A549 (cell line): ENCODE measurements at regions not wholly inside any gene's neighbourhood (a gene's known extent, or its start where the extent isn't known, plus 50 kb on each side); places are given as distances from the start of the nearest gene placed in this dataset.

Experiments used
- ATAC-seq, 2 experiments: fragments of 200-7000 bp in 1 of 2; fragments of >200 bp in 1 of 2; cut with Nextera tagmentation in 1 of 2; cut with Tn5 transposase in 1 of 2; 3 replicates each; pipeline versions ENCODE4 v1.8.0 to v1.9.1; 2018 to 2020; ENCODE audit warnings: mild to moderate bottlenecking in 1 of 2, moderate library complexity in 1 of 2
- CTCF ChIA-PET: fragments of 300-600 bp; sonication (Branson Sonifier 250); formaldehyde crosslinking; extraction: SDS; loops from one replicate; lab custom pipeline; 2021; ENCODE audit warnings: antibody characterized with exemption, inconsistent platforms; lab: Yijun Ruan, JAX
- POLR2A ChIA-PET: fragments of 350-600 bp; formaldehyde crosslinking; extraction: SDS; loops from one replicate; lab custom pipeline; 2021; ENCODE audit warnings: antibody characterized with exemption, inconsistent platforms; lab: Yijun Ruan, JAX
- DNase-seq, 2 experiments: peaks; one replicate each; pipeline versions ENCODE4 v3.0.0 to v3.0.0-alpha.2; 2011 to 2016; ENCODE audit warnings: low read depth in 1 of 2, low spot score in 1 of 2
- FAIRE-seq: peaks from 2 replicates; lab custom pipeline; 2011; peaks lifted over from hg19 to GRCh38; lab: Jason Lieb, UNC
- H3K27ac ChIP-seq, 2 experiments: fragments of >200 bp; sonication (Bioruptor Twin); formaldehyde crosslinking; 3 replicates each; pipeline ENCODE4 v1.5.1; 2016 to 2017
- H3K4me1 ChIP-seq: fragments of >200 bp; sonication (Bioruptor Twin); formaldehyde crosslinking; 3 replicates; pipeline ENCODE4 v1.6.1; 2016
- H3K4me2 ChIP-seq: fragments of >200 bp; sonication (Bioruptor Twin); formaldehyde crosslinking; 3 replicates; pipeline ENCODE4 v1.6.1; 2016
- H3K4me3 ChIP-seq: fragments of >200 bp; sonication (Bioruptor Twin); formaldehyde crosslinking; 3 replicates; pipeline ENCODE4 v1.5.1; 2016
- H3K9me3 ChIP-seq: fragments of >200 bp; sonication (Bioruptor Twin); formaldehyde crosslinking; 3 replicates; pipeline ENCODE4 v1.6.1; 2016
- BHLHE40 ChIP-seq: IDR thresholded peaks from 2 replicates; pipeline ENCODE4 v1.6.1; 2012; ENCODE audit warnings: low read depth, low read length, inconsistent platforms
- CBX2 ChIP-seq: fragments of 200-600 bp; sonication (generic); IDR thresholded peaks from 2 replicates; pipeline ENCODE4 v1.6.1; 2016; ENCODE audit warnings: low read depth, mild to moderate bottlenecking, borderline replicate concordance
- CBX8 ChIP-seq: fragments of 200-600 bp; sonication (generic); IDR thresholded peaks from 2 replicates; pipeline ENCODE4 v1.6.1; 2016
- CEBPB ChIP-seq, 2 experiments: fragments of >200 bp in 1 of 2; sonication (Bioruptor Twin) in 1 of 2; formaldehyde crosslinking in 1 of 2; IDR thresholded peaks; 2 replicates each; pipeline ENCODE4 v1.6.1; 2012 to 2016
- CHD2 ChIP-seq: fragments of 150-350 bp; IDR thresholded peaks from 2 replicates; pipeline ENCODE4 v1.6.1; 2014; ENCODE audit warnings: low read length; ENCODE audit not compliant: partially characterized antibody
- EHMT2 ChIP-seq: fragments of 200-600 bp; sonication (generic); IDR thresholded peaks from 2 replicates; pipeline ENCODE4 v1.6.1; 2016; ENCODE audit warnings: antibody characterized with exemption, low read depth, mild to moderate bottlenecking, moderate library complexity
- FOXS1 ChIP-seq: fragments of 250-450 bp; sonication (Bioruptor Pico); IDR thresholded peaks from 2 replicates; pipeline ENCODE4 v1.5.0; 2020; ENCODE audit warnings: mild to moderate bottlenecking, moderate library complexity
- HDAC2 ChIP-seq: fragments of 200-600 bp; sonication (generic); IDR thresholded peaks from 2 replicates; pipeline ENCODE4 v1.6.1; 2016
- HOXB5 ChIP-seq: fragments of 250-450 bp; sonication (Bioruptor Pico); IDR thresholded peaks from 2 replicates; pipeline ENCODE4 v1.5.0; 2020; ENCODE audit warnings: mild to moderate bottlenecking, moderate library complexity
- JUN ChIP-seq, 2 experiments: fragments of >200 bp; sonication (Bioruptor Twin); formaldehyde crosslinking; IDR thresholded peaks; 2 replicates in 1 of 2; 3 replicates in 1 of 2; pipeline ENCODE4 v1.6.1; 2016 to 2017
- MAFK ChIP-seq: fragments of 450-650 bp; IDR thresholded peaks from 2 replicates; pipeline ENCODE4 v1.6.1; 2014; ENCODE audit not compliant: partially characterized antibody
- MAZ ChIP-seq: fragments of 150-350 bp; IDR thresholded peaks from 2 replicates; pipeline ENCODE4 v1.6.1; 2014; ENCODE audit warnings: antibody characterized with exemption, low read depth, low read length, borderline replicate concordance
- NR3C1 ChIP-seq: fragments of >200 bp; sonication (Bioruptor Twin); formaldehyde crosslinking; IDR thresholded peaks from 3 replicates; pipeline ENCODE4 v1.6.1; 2017
- RARB ChIP-seq: fragments of 250-450 bp; sonication (Bioruptor Pico); IDR thresholded peaks from 2 replicates; pipeline ENCODE4 v1.8.0; 2021; ENCODE audit warnings: mild to moderate bottlenecking, moderate library complexity
- SMC3 ChIP-seq: fragments of >200 bp; sonication (Bioruptor Twin); formaldehyde crosslinking; IDR thresholded peaks from 3 replicates; pipeline ENCODE4 v1.6.1; 2018; ENCODE audit warnings: inconsistent platforms
- SREBF2 ChIP-seq: fragments of 450-650 bp; IDR thresholded peaks from 2 replicates; pipeline ENCODE4 v1.6.1; 2014; ENCODE audit warnings: mild to moderate bottlenecking, moderate library complexity
- TFCP2L1 ChIP-seq: fragments of 250-450 bp; sonication (Bioruptor Pico); IDR thresholded peaks from 2 replicates; pipeline ENCODE4 v1.5.0; 2021; ENCODE audit warnings: mild to moderate bottlenecking
- TP53 ChIP-seq: fragments of 250-450 bp; sonication (Bioruptor Pico); IDR thresholded peaks from 2 replicates; pipeline ENCODE4 v1.5.0; 2021; ENCODE audit warnings: mild to moderate bottlenecking, moderate library complexity
- ZNF302 ChIP-seq: fragments of 250-450 bp; sonication (Bioruptor Pico); IDR thresholded peaks from 2 replicates; pipeline ENCODE4 v1.9.0; 2021; ENCODE audit warnings: inconsistent platforms, mild to moderate bottlenecking, moderate library complexity
- ZSCAN20 ChIP-seq: fragments of 250-450 bp; sonication (Bioruptor Pico); IDR thresholded peaks from 2 replicates; pipeline ENCODE4 v1.8.0; 2022; ENCODE audit warnings: mild to moderate bottlenecking, moderate library complexity
- WGBS: methylation state at CpG from one replicate; pipeline ENCODE4 v1.1.6; 2017; ENCODE audit errors: missing lambda C conversion rate; 5-methylcytosine and 5-hydroxymethylcytosine counted together
- TF ChIP-seq, protein P1 (sequence below): fragments of >200 bp; sonication (Bioruptor Twin); formaldehyde crosslinking; IDR thresholded peaks from 3 replicates; pipeline ENCODE4 v1.5.1; 2016
- TF ChIP-seq, protein P2 (sequence below): fragments of 150-350 bp; IDR thresholded peaks from 2 replicates; pipeline ENCODE4 v1.6.1; 2014; ENCODE audit warnings: low read depth, mild to moderate bottlenecking, low read length
- TF ChIP-seq, protein P3 (sequence below): fragments of >200 bp; sonication (Bioruptor Twin); formaldehyde crosslinking; IDR thresholded peaks from 2 replicates; pipeline ENCODE4 v1.6.1; 2016
- TF ChIP-seq, protein P4 (sequence below): fragments of 250-450 bp; sonication (Bioruptor Pico); IDR thresholded peaks from 2 replicates; pipeline ENCODE4 v1.5.0; 2020; ENCODE audit warnings: low read depth, mild to moderate bottlenecking, moderate library complexity
- TF ChIP-seq, protein P5 (sequence below): IDR thresholded peaks from 2 replicates; pipeline ENCODE4 v1.6.1; 2012

DNA sequence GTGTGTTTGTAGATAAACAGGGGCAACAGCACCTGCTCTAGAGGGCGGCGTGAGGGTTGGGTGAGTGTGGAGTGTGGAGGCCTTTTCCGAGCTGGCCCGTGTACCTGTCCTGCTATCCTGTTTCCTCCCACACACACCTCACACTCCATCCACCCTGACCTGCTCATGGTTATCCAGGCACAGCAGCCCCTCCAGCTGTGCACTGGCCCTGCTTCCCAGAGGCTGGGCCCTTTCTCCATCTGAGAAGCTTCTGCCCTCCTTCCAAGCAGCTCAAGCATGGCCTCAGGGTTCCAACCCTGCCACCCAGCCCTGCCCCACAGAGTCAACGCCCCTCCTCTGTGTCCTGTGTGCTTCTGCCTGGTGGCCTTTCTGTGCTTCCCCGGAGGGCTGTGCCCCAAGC lies 86.9 kb downstream of the SOX1 start:
- CTCF ChIA-PET, result no interaction called here
- no peak overlapping the region for H3K4me2 ChIP-seq
- FAIRE-seq (no peak), ATAC-seq (no peak)
- TF ChIP-seq MAZ (no peak), HDAC2 (no peak), ZNF302 (CRISPR knock-in tag) (no peak), CHD2 (no peak), CBX2 (no peak)
- TF ChIP-seq, all 56 proteins: peak for 0
- POLR2A ChIA-PET, result no interaction called here
- 51% methylated on average over 4 of the region's 6 CpGs for WGBS
- no peaks in the 10 kb centered on the region for H3K9me3 ChIP-seq
- no peaks in the 10 kb centered on the region for H3K4me1 ChIP-seq
- no peak overlapping the region for H3K4me3 ChIP-seq
- no peak overlapping the region for H3K27ac ChIP-seq
- no peak for DNase-seq

DNA sequence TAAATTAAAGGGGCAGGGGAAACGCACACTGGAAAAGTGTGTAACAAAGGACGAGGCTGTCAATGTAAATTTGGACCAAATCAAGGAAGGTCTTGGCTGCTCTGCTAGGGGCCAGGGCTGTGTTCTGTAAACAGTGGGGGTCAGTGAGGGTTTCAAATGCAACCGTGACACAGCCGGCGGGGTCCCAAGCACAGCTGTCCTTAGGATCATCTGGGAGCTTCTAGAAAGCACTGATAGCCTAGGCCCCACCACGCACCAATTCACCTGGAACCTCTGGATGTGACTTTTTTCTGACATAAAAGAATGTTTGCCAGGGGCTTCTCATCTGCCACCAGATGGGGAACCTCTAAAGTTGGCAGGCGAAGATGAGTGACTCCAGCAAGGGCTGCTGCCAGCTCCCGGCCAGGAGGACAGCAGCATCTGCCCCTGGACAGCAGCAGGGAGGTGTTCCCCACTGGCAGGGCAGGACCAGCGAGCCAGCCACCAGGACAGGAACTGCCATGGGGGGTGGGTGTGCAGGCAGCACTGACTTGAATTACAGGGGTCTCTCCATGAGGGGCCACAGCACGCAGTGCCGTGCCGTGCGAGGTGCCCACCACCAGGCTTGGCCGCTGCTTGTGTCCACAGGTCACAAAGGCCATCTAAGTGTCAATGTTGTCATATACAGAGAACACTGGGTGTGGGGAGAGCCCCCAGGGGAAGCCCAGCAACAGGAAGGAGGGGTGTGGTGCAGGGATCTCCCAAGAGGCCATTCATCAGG lies 87.5 kb downstream of the SOX1 start:
- DNase-seq (no peak), ATAC-seq (no peak), FAIRE-seq (no peak)
- Histone ChIP-seq H3K4me2 (no peak overlapping the region), H3K4me1 (no peaks in the 10 kb centered on the region), H3K4me3 (no peak overlapping the region), H3K27ac (no peak overlapping the region), H3K9me3 (no peaks in the 10 kb centered on the region)
- CTCF ChIA-PET, result no interaction called here
- POLR2A ChIA-PET, result no interaction called here
- TF ChIP-seq SREBF2, result no peak
- no peak for TF ChIP-seq MAFK
- TF ChIP-seq BHLHE40, result no peak
- TF ChIP-seq, protein P1, sequence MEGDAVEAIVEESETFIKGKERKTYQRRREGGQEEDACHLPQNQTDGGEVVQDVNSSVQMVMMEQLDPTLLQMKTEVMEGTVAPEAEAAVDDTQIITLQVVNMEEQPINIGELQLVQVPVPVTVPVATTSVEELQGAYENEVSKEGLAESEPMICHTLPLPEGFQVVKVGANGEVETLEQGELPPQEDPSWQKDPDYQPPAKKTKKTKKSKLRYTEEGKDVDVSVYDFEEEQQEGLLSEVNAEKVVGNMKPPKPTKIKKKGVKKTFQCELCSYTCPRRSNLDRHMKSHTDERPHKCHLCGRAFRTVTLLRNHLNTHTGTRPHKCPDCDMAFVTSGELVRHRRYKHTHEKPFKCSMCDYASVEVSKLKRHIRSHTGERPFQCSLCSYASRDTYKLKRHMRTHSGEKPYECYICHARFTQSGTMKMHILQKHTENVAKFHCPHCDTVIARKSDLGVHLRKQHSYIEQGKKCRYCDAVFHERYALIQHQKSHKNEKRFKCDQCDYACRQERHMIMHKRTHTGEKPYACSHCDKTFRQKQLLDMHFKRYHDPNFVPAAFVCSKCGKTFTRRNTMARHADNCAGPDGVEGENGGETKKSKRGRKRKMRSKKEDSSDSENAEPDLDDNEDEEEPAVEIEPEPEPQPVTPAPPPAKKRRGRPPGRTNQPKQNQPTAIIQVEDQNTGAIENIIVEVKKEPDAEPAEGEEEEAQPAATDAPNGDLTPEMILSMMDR, result no peak
- no peak for TF ChIP-seq RARB (CRISPR knock-in tag)
- 35% methylated on average over 11 of the region's 14 CpGs for WGBS

DNA sequence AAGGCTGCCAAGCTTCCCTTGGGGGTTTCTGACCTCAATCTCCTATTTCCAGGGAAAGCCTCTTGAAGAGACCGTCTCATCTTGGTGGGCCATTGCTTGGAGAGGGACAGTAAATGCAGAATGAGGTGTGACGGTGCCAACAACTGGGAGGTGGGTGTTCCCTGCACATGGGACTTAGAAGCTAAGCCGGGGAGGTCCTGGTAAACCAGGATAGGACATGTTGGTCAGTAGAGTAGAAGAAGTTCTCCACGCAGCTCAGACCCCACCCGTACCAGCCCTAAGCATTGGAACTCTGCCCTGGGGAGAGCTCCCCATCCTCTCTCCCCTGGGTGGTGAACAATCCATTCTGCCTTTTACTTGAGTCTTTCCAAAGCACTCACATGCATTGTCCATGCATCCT lies 92.0 kb downstream of the SOX1 start:
- FAIRE-seq, result no peak
- no peaks in the 10 kb centered on the region for H3K4me1 ChIP-seq
- POLR2A ChIA-PET, result no interaction called here
- no peak overlapping the region for H3K4me2 ChIP-seq
- no peaks in the 10 kb centered on the region for H3K9me3 ChIP-seq
- no peak overlapping the region for H3K4me3 ChIP-seq
- ATAC-seq, result no peak
- 9% methylated on average over 5 of the region's 5 CpGs for WGBS
- no peak for TF ChIP-seq MAZ
- no peak for TF ChIP-seq SMC3
- DNase-seq, result no peak
- H3K27ac ChIP-seq, result no peak overlapping the region
- CTCF ChIA-PET, result no interaction called here

DNA sequence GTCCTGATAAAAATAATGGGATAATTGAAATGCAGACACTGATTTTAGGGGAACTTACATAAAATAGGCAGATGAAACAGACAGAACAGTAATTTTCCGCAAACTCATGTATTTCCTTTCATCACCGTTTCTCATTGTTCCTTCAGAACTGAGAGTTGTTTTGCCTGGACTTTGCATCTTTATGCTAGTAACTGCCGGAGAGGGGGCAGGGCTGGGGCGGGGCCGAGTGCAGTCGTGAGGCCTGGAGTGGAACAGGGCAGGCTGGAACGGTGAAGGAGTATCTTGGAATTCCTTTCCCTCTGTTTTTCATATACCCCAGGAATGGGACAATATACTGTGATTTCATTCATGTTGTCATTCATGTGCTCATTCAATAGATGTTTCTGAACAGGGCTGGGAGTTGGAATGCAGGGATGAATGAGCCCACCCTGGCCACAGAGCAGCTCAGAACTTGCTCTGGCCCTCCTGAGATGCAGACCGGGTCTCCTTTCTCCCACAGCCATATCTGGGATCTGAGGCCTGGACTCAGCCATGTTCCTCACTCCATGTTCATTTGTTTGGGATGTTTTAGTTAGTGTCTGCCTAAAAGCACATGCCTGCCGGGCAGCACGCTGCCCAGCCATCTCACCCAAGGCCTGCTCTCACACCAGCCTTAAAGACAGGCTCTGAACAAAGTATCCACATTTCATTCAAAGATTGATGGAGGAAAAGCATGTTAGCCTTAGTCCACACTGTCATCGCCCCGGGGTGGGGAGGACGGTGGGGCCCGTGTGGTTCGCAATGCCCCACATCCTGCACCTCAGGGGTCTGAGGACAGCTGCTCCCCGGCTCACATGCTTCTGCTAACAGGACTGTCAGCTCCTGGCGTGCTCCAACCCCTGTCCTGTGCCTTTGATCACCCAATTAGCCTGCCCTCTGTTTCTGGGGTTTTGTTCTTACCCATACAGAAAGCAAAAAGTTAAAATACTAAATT lies 92.9 kb downstream of the SOX1 start:
- DNase-seq, result no peak
- ATAC-seq, result no peak
- Histone ChIP-seq H3K4me1 (no peaks in the 10 kb centered on the region), H3K27ac (no peak overlapping the region), H3K9me3 (no peaks in the 10 kb centered on the region), H3K4me2 (no peak overlapping the region), H3K4me3 (no peak overlapping the region)
- 31% methylated on average over 11 of the region's 17 CpGs for WGBS
- ChIA-PET CTCF (no interaction called here), POLR2A (no interaction called here)
- no peak for FAIRE-seq
- TF ChIP-seq TFCP2L1 (CRISPR knock-in tag) (no peak), JUN (IDR thresholded peaks at IDR 0.05) (no peak), ZSCAN20 (CRISPR knock-in tag) (no peak), SMC3 (no peak), TP53 (no peak), CBX8 (no peak), CEBPB (IDR thresholded peaks at IDR 0.05) (no peak), RARB (CRISPR knock-in tag) (no peak), HOXB5 (no peak), CHD2 (no peak), NR3C1 (no peak), EHMT2 (no peak), FOXS1 (no peak)
- TF ChIP-seq, protein P2, sequence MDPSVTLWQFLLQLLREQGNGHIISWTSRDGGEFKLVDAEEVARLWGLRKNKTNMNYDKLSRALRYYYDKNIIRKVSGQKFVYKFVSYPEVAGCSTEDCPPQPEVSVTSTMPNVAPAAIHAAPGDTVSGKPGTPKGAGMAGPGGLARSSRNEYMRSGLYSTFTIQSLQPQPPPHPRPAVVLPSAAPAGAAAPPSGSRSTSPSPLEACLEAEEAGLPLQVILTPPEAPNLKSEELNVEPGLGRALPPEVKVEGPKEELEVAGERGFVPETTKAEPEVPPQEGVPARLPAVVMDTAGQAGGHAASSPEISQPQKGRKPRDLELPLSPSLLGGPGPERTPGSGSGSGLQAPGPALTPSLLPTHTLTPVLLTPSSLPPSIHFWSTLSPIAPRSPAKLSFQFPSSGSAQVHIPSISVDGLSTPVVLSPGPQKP, result no peak
- TF ChIP-seq, protein P3, sequence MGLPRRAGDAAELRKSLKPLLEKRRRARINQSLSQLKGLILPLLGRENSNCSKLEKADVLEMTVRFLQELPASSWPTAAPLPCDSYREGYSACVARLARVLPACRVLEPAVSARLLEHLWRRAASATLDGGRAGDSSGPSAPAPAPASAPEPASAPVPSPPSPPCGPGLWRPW, result no peak
- TF ChIP-seq, protein P4, sequence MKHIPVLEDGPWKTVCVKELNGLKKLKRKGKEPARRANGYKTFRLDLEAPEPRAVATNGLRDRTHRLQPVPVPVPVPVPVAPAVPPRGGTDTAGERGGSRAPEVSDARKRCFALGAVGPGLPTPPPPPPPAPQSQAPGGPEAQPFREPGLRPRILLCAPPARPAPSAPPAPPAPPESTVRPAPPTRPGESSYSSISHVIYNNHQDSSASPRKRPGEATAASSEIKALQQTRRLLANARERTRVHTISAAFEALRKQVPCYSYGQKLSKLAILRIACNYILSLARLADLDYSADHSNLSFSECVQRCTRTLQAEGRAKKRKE, result no peak
- TF ChIP-seq, protein P5, sequence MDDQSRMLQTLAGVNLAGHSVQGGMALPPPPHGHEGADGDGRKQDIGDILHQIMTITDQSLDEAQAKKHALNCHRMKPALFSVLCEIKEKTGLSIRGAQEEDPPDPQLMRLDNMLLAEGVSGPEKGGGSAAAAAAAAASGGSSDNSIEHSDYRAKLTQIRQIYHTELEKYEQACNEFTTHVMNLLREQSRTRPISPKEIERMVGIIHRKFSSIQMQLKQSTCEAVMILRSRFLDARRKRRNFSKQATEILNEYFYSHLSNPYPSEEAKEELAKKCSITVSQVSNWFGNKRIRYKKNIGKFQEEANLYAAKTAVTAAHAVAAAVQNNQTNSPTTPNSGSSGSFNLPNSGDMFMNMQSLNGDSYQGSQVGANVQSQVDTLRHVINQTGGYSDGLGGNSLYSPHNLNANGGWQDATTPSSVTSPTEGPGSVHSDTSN, result no peak
